HFF-Myc (cell line): ENCODE measurements at regions not wholly inside any gene's neighbourhood (a gene's known extent, or its start where the extent isn't known, plus 50 kb on each side); places are given as distances from the start of the nearest gene placed in this dataset.

Experiments used
- DNase-seq: peaks from one replicate; pipeline ENCODE4 v3.0.0-alpha.2; 2011; ENCODE audit warnings: low read depth; ENCODE audit errors: extremely low read depth
- H3K4me3 ChIP-seq: replicated peaks from 2 replicates; pipeline ENCODE4 v1.5.1; 2011; ENCODE audit warnings: low read depth, mild to moderate bottlenecking, control low read depth, low read length
- TF ChIP-seq, protein P1 (sequence below): IDR thresholded peaks from 2 replicates; pipeline ENCODE4 v1.5.1; 2012; ENCODE audit warnings: mild to moderate bottlenecking, low read depth, low read length, control low read depth; ENCODE audit errors: missing control alignments

DNA sequence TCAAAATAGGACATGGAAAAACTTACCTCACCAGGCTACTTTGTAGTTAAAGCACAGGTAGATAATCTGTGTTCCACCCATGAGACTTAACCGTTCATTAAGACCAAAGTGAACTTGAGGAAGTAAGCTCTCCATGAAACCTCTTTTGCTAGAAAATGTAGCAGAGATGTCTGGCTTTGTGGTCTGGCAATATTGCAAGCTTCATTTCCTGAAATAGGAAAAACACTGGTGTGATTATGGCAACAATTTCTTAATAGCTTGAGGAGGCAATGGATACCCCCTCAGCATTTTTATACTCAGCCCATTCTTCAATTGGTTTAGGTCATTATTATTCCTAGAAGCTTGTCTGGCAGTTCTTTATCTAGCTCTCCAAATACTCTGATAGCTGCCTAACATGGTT lies 957.3 kb downstream of the IGSF11 start:
- no peak overlapping the region for H3K4me3 ChIP-seq
- DNase-seq: no peak
- TF ChIP-seq, protein P1, sequence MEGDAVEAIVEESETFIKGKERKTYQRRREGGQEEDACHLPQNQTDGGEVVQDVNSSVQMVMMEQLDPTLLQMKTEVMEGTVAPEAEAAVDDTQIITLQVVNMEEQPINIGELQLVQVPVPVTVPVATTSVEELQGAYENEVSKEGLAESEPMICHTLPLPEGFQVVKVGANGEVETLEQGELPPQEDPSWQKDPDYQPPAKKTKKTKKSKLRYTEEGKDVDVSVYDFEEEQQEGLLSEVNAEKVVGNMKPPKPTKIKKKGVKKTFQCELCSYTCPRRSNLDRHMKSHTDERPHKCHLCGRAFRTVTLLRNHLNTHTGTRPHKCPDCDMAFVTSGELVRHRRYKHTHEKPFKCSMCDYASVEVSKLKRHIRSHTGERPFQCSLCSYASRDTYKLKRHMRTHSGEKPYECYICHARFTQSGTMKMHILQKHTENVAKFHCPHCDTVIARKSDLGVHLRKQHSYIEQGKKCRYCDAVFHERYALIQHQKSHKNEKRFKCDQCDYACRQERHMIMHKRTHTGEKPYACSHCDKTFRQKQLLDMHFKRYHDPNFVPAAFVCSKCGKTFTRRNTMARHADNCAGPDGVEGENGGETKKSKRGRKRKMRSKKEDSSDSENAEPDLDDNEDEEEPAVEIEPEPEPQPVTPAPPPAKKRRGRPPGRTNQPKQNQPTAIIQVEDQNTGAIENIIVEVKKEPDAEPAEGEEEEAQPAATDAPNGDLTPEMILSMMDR: no peak

DNA sequence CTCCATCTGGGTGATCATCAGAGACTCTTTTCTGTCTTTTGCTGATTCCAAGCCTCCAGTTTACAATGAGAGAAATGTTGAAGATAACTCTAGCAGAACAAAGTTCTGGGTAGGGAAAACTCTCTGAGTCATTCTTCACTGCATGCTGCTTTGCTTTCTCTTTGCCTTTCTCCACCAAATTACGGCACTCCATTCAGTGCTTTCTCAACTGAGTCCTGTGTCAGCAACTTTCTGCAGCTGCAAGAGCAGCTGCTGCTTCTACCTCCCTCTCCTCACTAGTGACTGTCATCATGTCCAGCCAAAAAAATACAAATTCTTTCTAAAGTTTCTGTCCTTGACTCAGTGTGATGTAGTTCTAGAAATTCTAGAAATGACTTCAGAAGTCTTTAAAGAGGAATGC lies 953.8 kb downstream of the IGSF11 start:
- TF ChIP-seq, protein P1: no peak
- no peak for DNase-seq
- no peak overlapping the region for H3K4me3 ChIP-seq

DNA sequence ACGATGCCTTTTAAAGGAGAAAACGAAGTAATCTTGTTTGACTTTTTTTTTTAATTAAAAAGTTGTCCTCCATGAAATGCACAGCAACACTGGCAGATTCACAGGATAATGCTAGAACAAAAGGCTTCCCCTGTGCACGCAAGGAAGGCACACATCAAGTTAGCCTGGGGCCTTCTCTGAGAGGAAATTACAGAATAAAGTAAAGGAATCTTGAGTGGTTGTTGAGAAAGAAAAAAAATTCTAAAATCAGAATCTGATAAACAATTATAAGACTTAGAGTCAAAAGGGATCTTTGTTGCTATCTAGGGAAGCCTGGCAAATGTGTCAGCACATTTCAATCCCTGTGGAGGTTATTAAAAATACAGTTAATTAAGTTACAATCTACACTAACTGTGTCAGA lies 946.0 kb downstream of the IGSF11 start:
- TF ChIP-seq, protein P1: no peak
- no peak overlapping the region for H3K4me3 ChIP-seq
- no peak for DNase-seq

DNA sequence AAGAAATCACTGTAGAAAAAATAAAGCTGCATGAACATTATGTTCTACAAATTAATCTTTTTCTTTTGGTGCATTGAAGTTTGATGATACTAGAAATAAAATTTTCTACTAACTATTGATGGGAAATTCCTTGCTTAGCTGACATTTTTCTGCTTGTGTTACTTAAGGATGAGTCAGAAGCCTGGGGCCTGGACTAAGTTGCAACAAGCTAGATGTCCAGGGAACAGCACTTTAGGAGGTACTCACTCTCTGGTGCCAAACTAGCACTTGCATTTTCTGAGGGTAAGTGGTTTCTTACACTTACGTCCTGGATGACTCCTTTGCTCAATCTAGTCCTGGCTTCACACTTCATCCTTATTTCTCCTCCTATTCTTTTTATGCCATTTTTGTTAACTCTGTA lies 945.1 kb downstream of the IGSF11 start:
- TF ChIP-seq, protein P1: no peak
- no peak for DNase-seq
- H3K4me3 ChIP-seq: no peak overlapping the region

DNA sequence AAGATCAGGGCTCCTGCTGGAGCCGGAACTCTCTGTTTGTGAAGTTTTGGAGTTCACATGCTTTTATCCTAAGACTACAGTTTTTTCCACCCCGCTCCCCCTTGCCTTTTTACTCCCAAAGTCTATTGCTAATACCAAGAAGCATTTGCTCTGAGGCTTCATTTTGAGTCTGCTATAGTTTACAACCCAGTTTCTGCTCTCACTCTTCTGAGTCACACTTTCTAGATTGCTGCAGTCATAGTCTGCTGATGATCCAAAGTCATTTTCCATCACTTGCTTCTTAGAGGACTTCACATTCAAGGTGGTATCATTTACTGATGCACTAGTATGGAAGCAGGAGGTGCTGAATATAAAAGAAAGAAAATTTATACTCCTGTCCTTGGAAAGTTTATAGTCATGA lies 937.4 kb downstream of the IGSF11 start:
- TF ChIP-seq, protein P1: no peak
- no peak for DNase-seq
- H3K4me3 ChIP-seq: no peak overlapping the region

DNA sequence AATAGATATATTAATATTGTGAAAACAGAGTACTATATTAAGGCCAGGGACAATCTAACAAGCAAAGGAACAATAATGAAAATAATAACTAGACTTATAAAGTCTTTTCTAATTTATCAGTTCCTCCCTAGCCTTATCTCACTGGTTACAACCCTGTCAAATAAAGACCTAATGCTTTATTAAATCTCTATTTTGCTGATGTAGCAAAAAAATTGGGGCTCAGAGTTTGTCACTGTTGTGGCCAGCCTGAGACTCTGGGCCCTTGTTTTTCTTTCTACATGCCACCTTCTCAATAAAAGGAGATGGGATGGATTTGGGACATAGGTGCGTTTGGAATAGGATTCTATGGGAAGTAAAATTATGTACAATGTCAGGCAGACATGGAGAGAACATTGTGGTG lies 937.0 kb downstream of the IGSF11 start:
- DNase-seq: no peak
- TF ChIP-seq, protein P1: no peak

DNA sequence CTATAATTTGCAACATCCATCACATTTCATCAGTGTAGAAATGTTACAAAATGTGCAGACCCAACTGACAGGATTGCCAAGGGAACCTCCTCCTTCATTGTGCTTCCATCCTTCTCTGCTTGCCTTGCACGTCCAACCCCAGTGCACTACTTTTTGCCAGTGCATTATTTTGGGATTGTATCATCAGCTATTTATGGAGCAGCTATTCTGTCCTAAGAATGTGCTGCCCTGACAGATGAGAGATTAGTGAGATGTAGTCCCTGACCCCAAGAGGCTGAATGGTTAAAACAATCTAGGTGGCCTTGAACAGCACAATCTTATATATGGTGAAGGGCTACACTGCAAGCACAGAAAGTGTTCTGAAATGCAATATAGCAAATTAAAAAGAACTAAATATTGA lies 935.8 kb downstream of the IGSF11 start:
- TF ChIP-seq, protein P1: no peak
- no peak for DNase-seq

More for the DNA sequence above, 937.0 kb downstream of the IGSF11 start:
- no peak overlapping the region for H3K4me3 ChIP-seq

More for the DNA sequence above, 935.8 kb downstream of the IGSF11 start:
- H3K4me3 ChIP-seq: no peak overlapping the region
